ENCODE measurements at regions not wholly inside any gene's neighbourhood (a gene's known extent, or its start where the extent isn't known, plus 50 kb on each side); places are given as distances from the start of the nearest gene placed in this dataset.

- H3K9me3 Mint-ChIP-seq (ENCODE audit: unreplicated experiment): peaks cover 8% of the 10 kb centered on the region
- no peak for DNase-seq (ENCODE audit: unreplicated experiment)
- CTCF ChIA-PET: no interaction called here
- H3K27me3 Mint-ChIP-seq (ENCODE audit: insufficient read depth, unreplicated experiment): no peaks in the 10 kb centered on the region
- H3K4me3 Mint-ChIP-seq (ENCODE audit: unreplicated experiment): no peak overlapping the region
- no peak overlapping the region for H3K27ac Mint-ChIP-seq (ENCODE audit: low read depth, unreplicated experiment)
- no peak for TF ChIP-seq CTCF (IDR thresholded peaks at IDR 0.05; ENCODE audit: unreplicated experiment)
- peaks cover 17% of the 10 kb centered on the region for H3K4me1 Mint-ChIP-seq (ENCODE audit: insufficient read depth, unreplicated experiment)
- intact Hi-C loops (cut with micrococcal nuclease): no loop called here
- POLR2A ChIA-PET: no interaction called here
- peaks cover 8% of the 10 kb centered on the region for H3K36me3 Mint-ChIP-seq (ENCODE audit: insufficient read depth, unreplicated experiment)
- BruUV-seq (replicated peaks): no TSS peak
Observed at GRCh38 chr14:71317385-71318096, 410.3 kb downstream of the PCNX1 start.

- no peak overlapping the region for H3K4me3 Mint-ChIP-seq (ENCODE audit: unreplicated experiment)
- intact Hi-C loops (cut with micrococcal nuclease): no loop called here
- ChIA-PET CTCF (no interaction called here), POLR2A (no interaction called here)
- H3K9me3 Mint-ChIP-seq (ENCODE audit: unreplicated experiment): peaks cover 8% of the 10 kb centered on the region
- no peak for TF ChIP-seq CTCF (IDR thresholded peaks at IDR 0.05; ENCODE audit: unreplicated experiment)
- no peak overlapping the region for H3K27ac Mint-ChIP-seq (ENCODE audit: low read depth, unreplicated experiment)
- H3K4me1 Mint-ChIP-seq (ENCODE audit: insufficient read depth, unreplicated experiment): peaks cover 22% of the 10 kb centered on the region
- no TSS peak for BruUV-seq (replicated peaks)
- no peak for DNase-seq (ENCODE audit: unreplicated experiment)
- H3K27me3 Mint-ChIP-seq (ENCODE audit: insufficient read depth, unreplicated experiment): no peaks in the 10 kb centered on the region
- H3K36me3 Mint-ChIP-seq (ENCODE audit: insufficient read depth, unreplicated experiment): peaks cover 8% of the 10 kb centered on the region
Observed at GRCh38 chr14:71318097-71318459, 410.8 kb downstream of the PCNX1 start.

GRCh38 chr14:71319666-71320065, 412.4 kb downstream of the PCNX1 start:
- BruUV-seq (replicated peaks): TSS peak; percentile 9
- Mint-ChIP-seq H3K9me3 (ENCODE audit: unreplicated experiment) (no peaks in the 10 kb centered on the region), H3K4me3 (ENCODE audit: unreplicated experiment) (peak overlapping the region; percentile 87), H3K27ac (ENCODE audit: low read depth, unreplicated experiment) (peak overlapping the region; percentile 94), H3K4me1 (ENCODE audit: insufficient read depth, unreplicated experiment) (peaks cover 32% of the 10 kb centered on the region), H3K27me3 (ENCODE audit: insufficient read depth, unreplicated experiment) (no peaks in the 10 kb centered on the region), H3K36me3 (ENCODE audit: insufficient read depth, unreplicated experiment) (peaks cover 8% of the 10 kb centered on the region)
- ChIA-PET CTCF (interaction anchor here (0.5 to 0.7 kb wide), 3 partner anchors 30 to 590 kb away, joined by 3 to 5 read pairs (median 3); no protein-coding TSS in a partner anchor), POLR2A (interaction anchor here (0.7 to 4.1 kb wide), 7 partner anchors 15 to 407 kb away, joined by 3 to 34 read pairs (median 4); no protein-coding TSS in a partner anchor)
- TF ChIP-seq CTCF (IDR thresholded peaks at IDR 0.05; ENCODE audit: unreplicated experiment): no peak
- no peak for DNase-seq (ENCODE audit: unreplicated experiment)
- intact Hi-C loops (cut with micrococcal nuclease): loop anchor here (1.0 to 5.0 kb wide), 5 partner anchors 53 to 393 kb away; no protein-coding TSS in a partner anchor

GRCh38 chr14:71320107-71320733, 413.0 kb downstream of the PCNX1 start, which contains the start of gene SIPA1L1:
SIPA1L1 (plus strand) TSS chr14:71320476.
- POLR2A ChIA-PET: interaction anchor here (0.7 to 8.5 kb wide), 17 partner anchors 8 to 432 kb away, joined by 3 to 108 read pairs (median 5); no protein-coding TSS in a partner anchor
- CTCF ChIA-PET: interaction anchor here (0.6 kb wide), 1 partner anchor 30 kb away, joined by 5 read pairs; no protein-coding TSS in a partner anchor
- no peaks in the 10 kb centered on the region for H3K27me3 Mint-ChIP-seq (ENCODE audit: insufficient read depth, unreplicated experiment)

More at GRCh38 chr14:71320107-71320733, 413.0 kb downstream of the PCNX1 start, which contains the start of gene SIPA1L1:
- no TSS peak for BruUV-seq (replicated peaks)
- Mint-ChIP-seq H3K4me1 (ENCODE audit: insufficient read depth, unreplicated experiment) (peaks cover 32% of the 10 kb centered on the region), H3K27ac (ENCODE audit: low read depth, unreplicated experiment) (peak within 1 kb of the TSS; percentile 94), H3K4me3 (ENCODE audit: unreplicated experiment) (peak within 1 kb of the TSS; percentile 87), H3K36me3 (ENCODE audit: insufficient read depth, unreplicated experiment) (peaks cover 8% of the 10 kb centered on the region), H3K9me3 (ENCODE audit: unreplicated experiment) (no peaks in the 10 kb centered on the region)
- DNase-seq (ENCODE audit: unreplicated experiment): peak; percentile 98
- TF ChIP-seq CTCF (IDR thresholded peaks at IDR 0.05; ENCODE audit: unreplicated experiment): no peak
- intact Hi-C loops (cut with micrococcal nuclease): loop anchor here (1.0 to 5.0 kb wide), 5 partner anchors 52 to 392 kb away; no protein-coding TSS in a partner anchor

Measured in MCF 10A (cell line).